ENCODE measurements at regions not wholly inside any gene's neighbourhood (a gene's known extent, or its start where the extent isn't known, plus 50 kb on each side); places are given as distances from the start of the nearest gene placed in this dataset.
"Not testable (repeated sequence)": the region's sequence is repeated elsewhere in the genome, so short reads cannot be mapped to it uniquely, and the experiment has no call there.

DNA sequence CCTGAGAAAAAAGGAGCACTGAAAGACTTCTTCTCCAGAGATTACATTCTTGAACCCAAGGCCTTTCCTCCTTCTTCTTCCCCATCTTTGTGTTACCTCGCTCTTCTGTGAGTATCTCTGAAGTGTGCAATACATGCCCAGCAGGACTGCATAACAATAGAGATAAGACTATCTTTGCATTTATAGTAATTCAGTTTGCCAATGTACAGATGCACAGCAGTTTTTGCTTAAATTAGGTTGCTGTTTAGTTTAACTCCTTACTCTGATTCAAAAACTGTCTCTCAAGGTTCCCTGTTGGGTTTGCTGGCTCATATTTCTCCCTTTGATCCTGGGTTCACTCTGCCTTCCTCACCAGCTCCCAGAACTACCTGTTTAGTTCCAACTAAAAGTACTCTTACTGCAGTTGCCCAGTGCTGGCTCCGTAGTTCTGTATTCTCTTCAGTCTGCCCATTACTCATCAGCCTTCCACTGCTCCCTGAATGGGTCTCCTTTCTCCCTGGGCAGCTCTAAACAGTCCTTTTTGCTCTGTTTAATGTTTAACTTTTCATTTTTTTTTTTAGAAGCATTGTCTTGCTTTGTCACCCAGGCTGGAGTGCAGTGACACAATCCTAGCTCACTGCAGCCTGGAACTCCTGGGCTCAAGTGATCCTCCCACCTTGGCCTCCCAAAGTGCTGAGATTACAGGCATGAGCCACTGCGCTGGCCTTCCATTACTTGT is 180.6 kb upstream of the CAND1 start:
- no peak for DNase-seq

DNA sequence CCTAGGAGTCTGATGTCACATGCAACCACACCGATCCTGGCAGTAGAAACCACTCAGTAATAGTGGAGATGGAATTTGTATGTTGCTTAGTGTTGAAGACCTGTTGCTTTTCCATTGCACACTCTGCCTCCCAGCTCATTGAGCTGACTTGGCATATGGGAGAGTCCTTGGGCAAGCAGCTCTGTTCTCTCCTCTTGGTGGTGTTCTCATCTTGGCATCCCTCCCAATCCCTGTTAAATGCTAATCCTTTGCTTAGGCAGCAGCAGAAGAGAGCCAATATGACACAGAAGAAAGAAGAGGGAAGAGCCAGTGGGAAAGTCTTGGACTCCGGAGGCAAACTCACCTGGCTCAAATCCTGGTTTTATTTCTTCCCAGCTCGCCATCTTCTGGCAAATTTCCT is 178.0 kb upstream of the CAND1 start:
- peak; percentile 28 to 61 for DNase-seq

DNA sequence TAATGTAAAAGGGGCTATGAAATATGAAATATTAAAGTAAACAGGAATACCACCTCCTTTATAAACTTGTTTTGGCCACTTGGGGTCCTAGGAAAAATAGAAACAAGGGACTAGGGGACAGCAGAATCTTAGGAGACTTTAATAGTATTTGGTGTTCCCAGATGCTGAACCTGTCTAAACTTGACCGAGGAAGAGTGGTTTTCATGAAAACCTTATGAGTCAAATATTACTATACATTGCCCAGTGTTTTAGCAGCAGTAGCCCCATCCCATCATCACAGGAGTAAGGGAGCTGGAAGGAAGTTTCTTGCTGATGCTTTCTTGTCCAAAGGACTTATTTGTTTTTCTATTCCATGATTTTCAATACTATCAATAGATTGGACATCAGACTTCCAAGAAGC is 177.5 kb upstream of the CAND1 start:
- DNase-seq: no peak

DNA sequence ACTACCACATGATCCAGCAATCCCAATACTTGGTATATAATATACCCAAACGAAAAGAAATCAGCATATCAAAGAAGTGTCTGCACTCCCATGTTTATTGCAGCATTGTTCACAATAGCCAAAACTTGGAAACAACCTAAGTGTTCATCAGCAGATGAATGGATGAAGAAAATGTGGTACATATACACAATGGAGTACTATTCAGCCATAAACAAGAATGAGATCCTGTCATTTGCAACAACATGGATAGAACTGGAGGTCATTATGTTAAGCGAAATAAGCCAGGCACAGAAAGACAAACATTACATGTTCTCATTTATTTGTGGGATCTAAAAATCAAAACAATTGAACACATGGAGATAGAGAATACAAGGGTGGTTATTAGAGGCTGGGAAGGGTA is 176.2 kb upstream of the CAND1 start:
- not testable (repeated sequence) for DNase-seq

DNA sequence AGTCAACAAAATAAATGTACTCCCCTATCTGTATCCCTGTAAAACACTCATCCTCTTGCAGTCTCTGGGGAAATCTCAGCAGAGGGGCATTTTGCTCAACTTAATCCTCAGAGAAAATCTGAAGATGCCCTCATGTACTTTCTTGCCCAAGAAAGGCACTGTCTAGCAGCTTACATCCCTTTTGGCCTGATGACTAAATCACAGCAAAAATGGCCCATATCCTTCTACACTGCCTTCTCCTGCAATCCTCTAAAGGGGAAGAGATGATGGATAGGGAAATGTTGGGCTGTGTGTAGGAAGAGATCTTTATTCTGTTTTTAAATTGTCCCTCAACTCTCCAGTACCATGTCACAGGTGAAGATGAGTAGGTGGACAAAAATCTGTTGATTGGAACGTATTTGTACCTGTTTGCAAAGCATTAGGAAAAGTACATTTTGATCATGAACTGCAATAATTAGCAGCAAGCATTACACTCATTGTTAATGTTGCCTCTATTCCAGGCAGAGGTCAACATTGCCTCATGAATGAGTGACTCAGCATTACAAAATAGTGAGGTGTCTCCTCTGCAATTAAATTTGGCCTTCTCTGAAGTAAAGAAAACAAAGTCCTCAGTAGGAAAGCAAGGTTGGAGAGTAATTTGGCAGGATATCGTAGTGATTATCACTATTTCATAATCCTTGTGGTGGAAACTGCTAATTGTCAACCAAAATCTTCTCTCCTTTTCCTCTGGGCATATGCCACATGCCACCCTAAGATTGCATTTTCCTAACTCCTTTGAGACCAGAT is 172.4 kb upstream of the CAND1 start:
- no peak for DNase-seq

DNA sequence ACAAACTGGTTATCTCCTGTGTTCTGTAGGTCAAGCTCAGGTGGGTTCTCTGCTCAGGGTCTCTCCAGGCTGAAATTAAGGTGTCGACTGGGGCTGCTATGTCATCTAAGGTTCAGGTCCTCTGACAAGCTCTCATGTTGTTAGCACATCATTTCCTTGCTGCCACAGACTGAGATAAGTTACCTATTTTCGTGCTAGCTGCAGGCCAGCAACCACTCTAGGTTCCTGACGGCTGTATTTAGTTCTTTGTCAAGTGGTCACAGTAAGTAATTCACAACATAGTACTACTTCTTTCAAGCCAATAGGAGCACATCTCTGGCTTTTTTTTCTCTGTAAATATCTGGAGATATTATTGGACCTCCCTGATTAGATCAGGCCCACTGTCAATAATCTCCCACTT is 169.3 kb upstream of the CAND1 start:
- no peak for DNase-seq

DNA sequence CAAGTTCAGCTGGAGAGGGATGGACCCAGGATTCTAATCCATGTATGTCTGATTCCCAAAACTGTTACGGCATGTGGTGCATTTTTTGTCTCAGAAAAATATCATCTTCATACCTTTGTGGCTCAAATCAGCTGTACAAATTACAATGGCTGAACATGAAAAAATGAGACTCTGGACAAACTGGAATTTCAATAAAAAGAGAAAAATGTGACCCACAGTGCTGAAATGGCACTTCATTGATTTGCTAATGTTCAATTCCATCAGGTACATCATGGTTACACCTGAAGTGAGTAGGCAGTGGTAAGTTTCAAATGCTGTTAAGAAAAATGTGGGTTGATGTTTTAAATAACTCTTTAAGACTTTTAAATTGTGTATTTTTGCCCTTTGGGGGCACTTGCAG is 165.6 kb upstream of the CAND1 start:
- DNase-seq: no peak

DNA sequence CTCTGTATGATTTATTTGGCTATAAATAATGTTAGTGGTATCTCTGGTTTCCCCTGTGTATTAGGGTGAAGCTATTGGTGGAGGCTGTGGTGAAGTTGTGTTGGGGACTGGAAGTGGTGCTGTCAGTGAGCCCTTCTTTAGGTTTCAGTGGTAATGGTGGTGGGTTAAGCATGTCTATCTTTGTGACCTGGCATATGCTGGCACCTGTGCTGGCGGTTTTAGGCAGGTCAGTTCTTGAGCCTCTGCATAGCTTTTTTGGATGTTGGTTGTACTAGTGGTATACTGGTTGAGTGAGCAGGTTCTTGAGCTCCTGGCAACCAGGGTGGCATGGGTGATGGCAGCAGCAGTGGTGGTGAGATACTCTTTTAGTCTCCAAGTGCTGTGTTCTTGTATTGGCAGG is 161.9 kb upstream of the CAND1 start:
- no peak for DNase-seq

DNA sequence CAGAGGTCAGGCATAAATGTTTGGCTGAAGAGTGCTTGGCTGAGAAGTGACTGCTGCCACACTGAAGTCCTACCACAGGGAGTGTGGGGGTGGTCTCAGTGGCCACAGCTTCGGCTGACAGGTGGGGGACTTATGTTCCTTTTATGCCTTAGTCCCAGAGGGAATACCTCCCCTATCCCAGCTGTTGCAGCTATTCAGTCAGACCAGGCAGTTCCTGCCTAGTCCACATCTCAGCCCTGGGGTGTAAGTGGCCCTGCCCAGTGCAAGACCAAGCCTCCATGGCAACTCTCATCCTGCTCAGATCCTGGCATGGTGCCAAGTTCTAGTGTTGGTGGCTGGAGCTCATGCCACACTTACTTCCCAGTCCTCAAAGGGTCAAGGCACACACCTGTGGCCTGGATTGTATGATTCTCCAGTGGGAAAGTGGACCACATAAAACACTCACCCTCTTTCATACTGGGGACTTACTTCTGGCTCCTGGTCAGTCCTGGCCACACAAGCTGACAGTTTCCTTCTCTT is 161.3 kb upstream of the CAND1 start:
- DNase-seq: peak; percentile 37 to 58

DNA sequence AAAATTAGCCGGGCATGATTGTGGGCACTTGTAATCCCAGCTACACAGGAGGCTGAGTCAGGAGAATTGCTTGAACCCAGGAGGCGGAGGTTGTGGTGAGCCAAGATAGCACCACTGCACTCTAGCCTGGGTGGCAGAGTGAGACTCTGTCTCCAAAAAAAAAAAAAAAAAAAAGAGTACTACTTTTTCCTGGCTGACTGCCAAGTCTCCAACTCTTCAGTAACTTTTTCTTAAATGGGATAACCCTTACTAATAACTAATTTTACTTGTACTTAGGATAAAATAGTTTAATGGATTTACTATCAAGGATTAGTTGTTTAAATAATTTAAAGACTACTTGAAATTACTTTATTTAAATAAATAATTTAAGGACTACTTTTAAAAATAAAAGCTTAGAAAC is 158.8 kb upstream of the CAND1 start:
- not testable (repeated sequence) for DNase-seq

DNA sequence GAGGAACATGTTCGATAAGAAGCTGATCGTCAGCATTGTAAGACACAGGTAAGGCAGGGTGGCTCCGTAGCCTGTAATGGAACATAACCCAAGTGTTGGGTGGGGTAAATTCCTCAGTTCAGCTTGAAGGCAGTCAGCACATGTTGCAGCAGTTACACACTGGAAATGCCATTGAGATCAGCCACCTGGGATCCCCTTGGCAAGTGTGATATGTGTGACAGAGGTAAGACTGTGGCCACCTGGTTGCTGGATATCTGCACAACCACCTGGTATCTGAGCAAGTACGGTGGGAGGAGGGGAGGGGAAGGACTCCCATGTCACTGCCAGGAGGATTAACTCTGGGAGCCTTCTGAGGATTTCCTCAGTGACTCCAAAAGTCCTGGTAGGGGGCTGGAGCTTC is 158.0 kb upstream of the CAND1 start:
- DNase-seq: no peak

DNA sequence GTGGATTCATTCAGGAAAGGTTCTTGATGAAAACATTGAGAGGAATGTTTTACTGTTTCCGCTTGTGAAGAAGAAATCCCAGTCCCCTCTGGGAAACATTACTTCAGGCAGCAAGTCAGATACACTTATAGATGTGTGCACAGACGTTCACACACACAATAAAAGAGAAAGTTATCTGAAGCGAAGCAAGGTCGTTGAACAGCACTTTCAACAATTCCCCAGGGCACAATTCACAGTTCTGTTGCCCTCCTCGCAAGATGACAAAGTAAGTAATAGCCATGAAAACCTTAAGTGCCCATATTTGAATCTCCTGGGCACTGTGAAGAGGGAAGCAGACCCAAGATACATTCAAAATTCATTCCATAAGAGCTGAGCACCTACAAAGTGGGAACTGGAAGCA is 156.6 kb upstream of the CAND1 start:
- peak in 1 of 2 experiments; percentile 8 for DNase-seq

DNA sequence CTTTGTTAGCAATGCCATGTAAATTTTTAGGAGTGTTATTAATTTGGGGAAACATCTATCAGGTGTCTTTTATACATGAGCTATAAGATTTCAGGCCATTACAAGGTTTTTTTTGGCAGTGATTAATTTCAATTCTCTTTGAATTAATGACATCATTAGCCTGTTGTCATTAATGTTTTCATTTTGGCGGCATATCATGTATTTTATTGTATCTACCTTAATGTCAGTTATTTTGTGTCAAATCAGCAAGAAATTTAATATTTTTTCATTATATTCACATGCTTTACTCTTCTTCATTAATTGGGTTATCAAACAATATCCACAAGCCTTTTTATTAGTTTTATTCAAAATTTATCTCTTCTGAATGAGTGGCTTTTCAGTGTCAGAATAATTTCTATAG is 153.0 kb upstream of the CAND1 start:
- no peak for DNase-seq

DNA sequence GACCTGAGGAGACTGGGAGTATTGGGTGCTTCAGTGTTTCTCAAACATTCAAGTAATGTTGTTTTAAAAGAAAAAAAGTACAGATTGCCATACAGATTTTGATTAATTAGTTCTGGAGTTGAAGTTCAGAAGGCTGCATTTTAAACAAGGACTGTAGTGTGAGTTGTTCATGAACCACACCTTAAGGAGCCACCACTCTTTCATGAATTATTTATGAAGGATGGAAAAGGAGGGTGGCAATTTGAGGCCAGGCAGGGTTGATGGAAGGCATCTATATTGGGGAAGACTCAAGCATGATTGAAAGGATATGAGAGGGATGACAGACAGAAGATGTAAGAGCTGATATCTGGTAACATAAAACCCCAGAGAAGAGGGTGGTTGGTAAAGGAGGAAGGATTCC is 146.6 kb upstream of the CAND1 start:
- DNase-seq: no peak

DNA sequence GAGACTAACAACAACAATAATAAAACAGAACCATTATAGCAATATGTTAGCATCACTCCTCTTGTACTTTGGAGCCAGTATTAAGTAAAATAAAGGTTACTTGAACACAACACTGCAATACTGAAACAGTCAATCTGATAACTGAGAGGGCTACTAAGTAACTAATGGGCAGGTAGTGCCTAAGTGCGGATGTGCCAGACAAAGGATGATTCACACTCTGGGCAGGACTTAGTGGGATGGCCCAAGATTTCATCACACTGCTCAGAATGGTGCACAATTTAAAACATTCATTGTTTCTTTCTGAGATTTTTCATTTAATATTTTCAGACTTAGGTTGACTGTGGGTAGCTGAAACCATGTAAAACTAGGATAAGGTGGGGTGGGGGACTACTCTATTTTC is 131.9 kb upstream of the CAND1 start:
- DNase-seq: no peak

DNA sequence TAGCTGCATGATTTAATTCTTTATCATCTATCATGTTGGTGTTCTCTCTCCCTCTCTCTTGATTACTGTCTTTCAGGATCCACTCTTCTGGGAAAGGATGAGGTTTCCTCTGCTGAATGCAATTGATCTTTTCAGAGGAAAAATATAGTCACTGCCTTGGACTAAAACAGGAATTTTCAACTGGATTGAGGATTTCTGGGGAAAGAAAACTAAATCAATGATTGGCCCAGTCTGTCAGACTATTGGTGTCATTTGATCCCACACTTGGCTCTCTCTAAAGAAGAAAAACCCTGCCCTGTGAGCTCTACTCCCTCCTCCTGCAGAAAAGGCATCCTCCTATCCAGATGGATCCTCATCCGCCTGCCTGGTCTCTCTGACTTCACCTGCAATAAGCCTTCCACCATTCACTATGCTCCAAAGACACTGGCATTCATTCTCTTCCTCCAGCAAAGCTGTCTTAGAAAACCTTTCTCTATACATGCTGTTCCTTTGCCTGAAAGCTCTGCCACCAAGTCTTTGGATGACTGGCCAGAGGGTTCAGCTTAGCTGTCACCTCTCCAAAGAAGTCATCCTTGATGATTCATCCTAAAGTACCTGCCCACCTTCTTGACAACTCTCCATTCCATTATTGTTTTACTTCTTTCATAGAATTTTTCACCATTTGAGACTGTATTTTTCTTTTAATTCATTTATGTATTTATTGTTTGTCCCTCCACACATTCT is 127.7 kb upstream of the CAND1 start:
- peak in 1 of 2 experiments; percentile 47 for DNase-seq

DNA sequence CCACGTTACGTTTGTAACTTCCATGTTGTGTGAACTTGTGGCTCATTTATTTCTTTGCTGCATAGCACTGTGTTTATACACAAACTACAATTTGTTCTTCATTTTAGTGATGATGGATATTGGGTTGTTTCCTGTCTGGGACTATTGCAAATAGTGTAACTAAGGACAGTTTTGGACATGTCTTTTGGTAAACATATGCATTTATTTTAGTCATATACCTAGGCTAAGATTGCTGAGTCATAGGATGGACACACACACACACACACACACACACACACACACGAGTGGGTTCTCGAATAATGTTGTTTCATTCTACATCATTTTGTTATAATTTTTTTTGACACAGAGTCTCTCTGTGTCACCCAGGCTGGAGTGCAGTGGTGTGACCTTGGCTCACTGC is 123.5 kb upstream of the CAND1 start:
- DNase-seq: no peak

DNA sequence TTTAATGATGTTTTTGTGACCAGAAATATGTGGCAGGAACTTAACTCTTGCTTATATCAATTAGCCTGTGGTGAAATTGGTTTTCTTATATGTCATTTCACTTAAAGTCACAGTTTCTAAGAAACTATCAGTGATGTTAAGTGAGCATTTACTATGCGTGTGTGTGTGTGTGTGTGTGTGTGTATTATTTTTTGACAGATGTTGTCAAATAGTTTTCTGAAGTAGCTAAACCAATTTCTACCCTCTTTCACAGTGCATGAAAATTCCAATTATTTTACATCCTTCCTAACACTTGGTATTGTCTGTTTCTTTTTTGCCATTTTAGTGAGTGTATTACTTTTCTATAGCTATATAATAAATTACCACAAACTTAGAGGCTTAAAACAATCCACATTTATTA is 122.1 kb upstream of the CAND1 start:
- DNase-seq: no peak

DNA sequence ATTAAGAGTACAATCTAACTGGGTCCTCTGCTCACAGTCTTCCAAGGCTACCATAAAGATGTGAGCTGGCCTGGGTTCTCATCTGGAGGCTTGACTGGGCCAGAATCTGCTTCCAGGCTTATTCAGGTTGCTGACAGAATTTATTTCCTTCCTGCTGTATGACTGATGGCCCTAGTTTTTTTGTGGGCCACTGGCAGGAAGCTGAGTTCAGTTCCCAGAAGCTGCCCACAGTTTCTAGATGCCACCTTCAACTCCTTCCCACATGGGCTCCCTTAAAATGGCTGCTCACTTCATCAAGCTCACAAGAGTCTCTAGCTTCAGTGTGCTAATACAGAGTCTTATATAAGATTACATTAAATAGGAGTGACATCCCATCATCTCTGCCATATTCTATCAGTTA is 121.7 kb upstream of the CAND1 start:
- no peak for DNase-seq

DNA sequence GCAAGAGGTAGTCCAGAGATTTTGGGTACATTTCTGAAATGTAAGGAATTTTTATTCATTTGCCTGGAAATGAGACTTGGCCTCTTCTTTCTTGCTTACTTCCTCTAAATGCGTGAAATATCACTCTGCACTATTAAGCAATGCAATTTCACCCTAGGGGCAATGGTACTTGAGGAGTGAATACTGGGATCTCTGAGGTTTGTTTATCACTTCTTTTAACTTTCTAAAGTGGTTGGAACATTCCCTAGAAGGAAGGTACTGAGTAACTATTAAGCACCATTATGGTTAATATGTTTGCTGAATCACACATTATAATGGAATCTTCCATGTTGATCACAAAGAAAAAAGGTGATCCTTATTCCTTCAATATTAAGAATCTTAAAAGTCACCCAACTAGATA is 120.9 kb upstream of the CAND1 start:
- DNase-seq: no peak

DNA sequence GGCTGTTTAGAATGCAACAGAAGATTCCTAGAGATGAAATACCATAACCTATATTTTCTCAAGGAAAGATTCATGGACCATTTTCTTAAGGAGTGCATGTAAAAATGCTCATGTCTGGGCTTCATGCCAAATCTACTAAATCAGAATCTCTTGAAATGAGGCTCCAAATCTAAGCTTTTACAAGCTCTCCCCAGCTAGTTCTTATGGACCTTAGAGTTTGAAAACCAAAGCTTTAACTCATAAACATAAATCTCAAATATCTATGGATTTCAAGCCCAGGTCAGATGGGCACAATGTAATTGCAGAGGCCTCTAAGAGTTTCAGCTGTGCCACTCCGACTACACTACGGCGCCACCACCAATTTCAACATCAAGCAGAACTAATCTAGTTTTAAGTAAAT is 117.3 kb upstream of the CAND1 start:
- DNase-seq: peak in 1 of 2 experiments; percentile 18

DNA sequence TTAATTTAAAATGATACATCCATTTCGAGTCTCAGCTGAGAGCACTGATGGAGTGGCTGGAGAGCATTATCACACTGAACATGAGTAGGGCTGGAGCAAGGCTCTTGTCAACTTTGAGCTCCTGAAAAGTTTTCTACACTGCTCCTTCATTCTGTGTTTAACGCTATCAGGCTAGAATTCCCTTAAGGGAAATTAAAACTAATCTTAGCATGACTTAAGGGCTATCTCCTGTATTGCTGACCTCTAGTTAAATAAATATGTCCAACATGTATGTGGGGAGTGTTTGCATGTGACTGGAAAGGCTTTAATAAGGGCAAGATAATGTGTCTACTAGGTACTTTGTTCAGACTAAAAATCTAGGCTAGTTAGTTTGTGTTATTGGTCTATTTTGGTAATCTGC is 116.7 kb upstream of the CAND1 start:
- DNase-seq: no peak

DNA sequence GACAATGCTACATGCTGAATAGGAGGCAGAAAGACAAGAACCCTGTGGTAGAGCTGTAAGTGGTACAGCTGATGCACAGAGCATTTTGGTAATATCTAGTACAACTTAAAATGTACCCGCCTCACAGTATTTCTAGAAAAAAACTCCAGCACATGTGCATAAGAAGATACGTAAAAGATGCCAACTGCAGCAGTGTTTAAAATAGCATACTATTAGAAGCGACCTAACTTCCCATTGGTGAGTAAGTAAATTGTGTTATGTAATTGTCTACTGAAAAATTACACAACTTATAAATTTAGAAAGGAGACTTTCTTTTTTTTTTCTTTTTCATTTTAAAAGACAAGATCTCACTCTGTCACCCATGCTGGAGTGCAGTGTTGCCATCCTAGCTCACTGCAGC is 114.3 kb upstream of the CAND1 start:
- DNase-seq: no peak

DNA sequence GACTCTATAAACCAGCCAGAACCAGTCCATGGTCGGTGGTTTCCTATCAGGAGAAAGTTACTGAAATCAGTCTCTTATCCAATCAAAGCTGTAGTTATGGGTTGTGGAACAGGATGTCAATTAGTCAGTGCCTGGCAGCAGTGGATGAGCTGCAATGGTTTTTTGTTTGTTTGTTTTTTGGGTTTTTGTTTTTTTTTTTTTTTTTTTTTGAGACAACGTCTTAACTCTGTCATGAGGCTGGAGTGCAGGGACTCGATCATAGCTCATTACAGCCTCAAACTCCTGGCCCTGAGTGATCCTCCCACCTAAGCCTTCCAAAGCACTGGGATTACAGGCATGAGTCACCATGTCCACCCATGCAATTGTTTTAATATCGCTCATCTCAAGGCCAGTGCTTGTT is 113.3 kb upstream of the CAND1 start:
- DNase-seq: no peak

All from NCI-H524 (cell line).